ENCODE measurements at regions not wholly inside any gene's neighbourhood (a gene's known extent, or its start where the extent isn't known, plus 50 kb on each side); places are given as distances from the start of the nearest gene placed in this dataset.

DNA sequence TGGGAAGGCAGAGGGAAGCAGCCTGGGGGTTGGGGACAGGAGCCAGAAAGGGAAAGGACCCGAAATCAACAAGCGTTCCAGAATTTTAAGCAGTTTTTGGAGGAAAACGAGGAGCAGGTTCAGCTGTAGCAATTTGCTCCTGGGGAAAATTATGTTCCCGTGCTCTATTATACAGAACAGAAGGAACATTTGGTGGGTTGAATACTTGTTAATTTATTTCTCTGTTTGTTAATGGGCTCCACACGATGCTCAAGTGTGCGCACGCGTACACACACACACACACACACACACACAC lies 149.2 kb upstream of the LINGO1 start:
- H3K4me1 ChIP-seq (ENCODE audit: control insufficient read depth, insufficient read depth, low read length, poor library complexity, severe bottlenecking): no peaks in the 10 kb centered on the region
- no peaks in the 10 kb centered on the region for H3K36me3 ChIP-seq (ENCODE audit: control insufficient read depth, insufficient read depth, low read length)
- H3K9me3 ChIP-seq (ENCODE audit: control insufficient read depth, low read length): no peaks in the 10 kb centered on the region
- no peak overlapping the region for H3K27ac ChIP-seq (ENCODE audit: insufficient read depth, low read length, poor library complexity, severe bottlenecking)
- no peak overlapping the region for H3K4me3 ChIP-seq (ENCODE audit: insufficient read depth, low read depth, low read length, poor library complexity, severe bottlenecking)
- no peak for DNase-seq
- no peaks in the 10 kb centered on the region for H3K27me3 ChIP-seq (replicated peaks; ENCODE audit: control insufficient read depth, insufficient read depth, low read length, poor library complexity, severe bottlenecking)

DNA sequence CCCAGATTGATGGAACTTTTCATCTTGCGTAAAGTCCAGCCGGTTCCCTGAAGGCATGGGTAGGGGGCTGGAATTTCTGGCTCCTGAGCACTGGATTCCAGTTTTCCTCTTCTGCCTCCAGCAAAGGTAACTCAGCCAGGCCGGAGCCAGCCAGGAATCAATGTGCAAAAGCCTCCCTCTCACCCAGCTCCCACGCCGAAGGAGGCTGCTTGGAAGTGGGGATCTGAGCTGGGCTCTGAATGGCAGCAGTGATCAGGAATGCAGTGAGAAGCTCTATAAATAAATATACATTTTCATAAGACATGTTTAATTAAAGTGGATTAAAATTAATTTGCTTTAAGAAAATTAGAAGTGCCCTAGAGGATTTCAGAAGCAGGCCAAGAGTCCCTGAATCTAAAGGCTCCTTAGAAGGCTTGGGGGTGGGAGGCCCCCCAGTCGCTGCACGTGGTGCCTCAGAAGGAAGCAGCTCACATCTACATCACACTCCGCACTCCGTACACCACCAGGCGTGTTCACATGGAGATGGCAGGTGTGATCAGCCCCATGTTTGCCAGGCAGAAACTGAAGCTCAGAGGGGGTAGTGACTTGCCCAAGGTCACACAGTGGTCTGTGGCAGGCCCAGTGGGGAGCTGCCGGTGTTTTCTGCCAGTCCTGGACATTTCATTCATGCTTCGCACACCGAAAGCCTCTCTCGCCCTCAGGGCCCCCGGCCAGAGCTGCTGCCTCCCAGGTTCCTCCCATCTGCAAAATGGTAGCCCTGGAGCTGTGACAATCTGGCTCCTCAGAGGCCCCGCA lies 148.6 kb upstream of the LINGO1 start:
- no peak for DNase-seq
- Histone ChIP-seq H3K9me3 (ENCODE audit: control insufficient read depth, low read length) (no peaks in the 10 kb centered on the region), H3K36me3 (ENCODE audit: control insufficient read depth, insufficient read depth, low read length) (no peaks in the 10 kb centered on the region), H3K4me3 (ENCODE audit: insufficient read depth, low read depth, low read length, poor library complexity, severe bottlenecking) (no peak overlapping the region), H3K27ac (ENCODE audit: insufficient read depth, low read length, poor library complexity, severe bottlenecking) (no peak overlapping the region), H3K4me1 (ENCODE audit: control insufficient read depth, insufficient read depth, low read length, poor library complexity, severe bottlenecking) (no peaks in the 10 kb centered on the region), H3K27me3 (replicated peaks; ENCODE audit: control insufficient read depth, insufficient read depth, low read length, poor library complexity, severe bottlenecking) (no peaks in the 10 kb centered on the region)

DNA sequence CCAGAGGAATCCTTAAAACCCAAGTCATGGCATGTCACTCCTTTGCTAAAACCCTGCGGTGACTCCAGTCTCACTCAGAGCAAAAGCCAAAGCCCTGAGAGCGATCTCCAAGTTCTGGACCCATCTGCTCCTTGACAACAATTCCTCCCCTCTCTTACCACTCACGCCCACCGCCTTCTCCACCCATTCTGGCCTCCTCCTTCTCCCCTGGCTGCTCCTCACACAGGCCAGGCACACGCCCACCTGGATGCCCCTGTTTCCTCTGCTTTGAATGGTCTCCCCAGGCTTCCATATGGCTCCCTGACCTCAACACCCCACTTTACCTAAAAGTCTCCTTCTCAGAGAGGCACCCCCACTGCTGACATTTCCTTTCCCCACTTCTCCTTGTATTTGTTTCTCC lies 146.1 kb upstream of the LINGO1 start:
- Histone ChIP-seq H3K4me1 (ENCODE audit: control insufficient read depth, insufficient read depth, low read length, poor library complexity, severe bottlenecking) (no peaks in the 10 kb centered on the region), H3K9me3 (ENCODE audit: control insufficient read depth, low read length) (no peaks in the 10 kb centered on the region), H3K27ac (ENCODE audit: insufficient read depth, low read length, poor library complexity, severe bottlenecking) (no peak overlapping the region), H3K27me3 (replicated peaks; ENCODE audit: control insufficient read depth, insufficient read depth, low read length, poor library complexity, severe bottlenecking) (no peaks in the 10 kb centered on the region), H3K4me3 (ENCODE audit: insufficient read depth, low read depth, low read length, poor library complexity, severe bottlenecking) (no peak overlapping the region), H3K36me3 (ENCODE audit: control insufficient read depth, insufficient read depth, low read length) (no peaks in the 10 kb centered on the region)
- no peak for DNase-seq

DNA sequence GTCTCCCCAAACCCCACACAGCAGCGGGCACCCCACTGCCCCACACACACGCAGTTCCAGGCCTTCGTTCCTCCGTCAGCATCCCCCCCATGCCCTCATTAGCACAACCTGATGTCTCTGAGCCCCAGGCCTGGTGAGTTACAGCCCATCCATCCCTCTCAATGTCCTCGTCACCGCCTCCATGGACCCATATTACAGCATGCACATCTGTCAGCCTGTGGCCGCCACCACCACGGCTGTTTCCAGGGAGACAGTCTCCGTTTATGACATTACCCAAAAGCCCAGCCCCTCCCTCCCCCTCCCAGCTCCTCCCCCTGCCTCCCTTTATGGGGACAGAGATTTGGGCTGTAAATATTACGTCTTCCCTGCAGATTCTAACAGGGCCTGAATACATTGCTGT lies 143.1 kb upstream of the LINGO1 start:
- DNase-seq: no peak
- Histone ChIP-seq H3K9me3 (ENCODE audit: control insufficient read depth, low read length) (no peaks in the 10 kb centered on the region), H3K36me3 (ENCODE audit: control insufficient read depth, insufficient read depth, low read length) (no peaks in the 10 kb centered on the region), H3K4me3 (ENCODE audit: insufficient read depth, low read depth, low read length, poor library complexity, severe bottlenecking) (no peak overlapping the region), H3K27me3 (replicated peaks; ENCODE audit: control insufficient read depth, insufficient read depth, low read length, poor library complexity, severe bottlenecking) (no peaks in the 10 kb centered on the region), H3K27ac (ENCODE audit: insufficient read depth, low read length, poor library complexity, severe bottlenecking) (no peak overlapping the region), H3K4me1 (ENCODE audit: control insufficient read depth, insufficient read depth, low read length, poor library complexity, severe bottlenecking) (no peaks in the 10 kb centered on the region)

DNA sequence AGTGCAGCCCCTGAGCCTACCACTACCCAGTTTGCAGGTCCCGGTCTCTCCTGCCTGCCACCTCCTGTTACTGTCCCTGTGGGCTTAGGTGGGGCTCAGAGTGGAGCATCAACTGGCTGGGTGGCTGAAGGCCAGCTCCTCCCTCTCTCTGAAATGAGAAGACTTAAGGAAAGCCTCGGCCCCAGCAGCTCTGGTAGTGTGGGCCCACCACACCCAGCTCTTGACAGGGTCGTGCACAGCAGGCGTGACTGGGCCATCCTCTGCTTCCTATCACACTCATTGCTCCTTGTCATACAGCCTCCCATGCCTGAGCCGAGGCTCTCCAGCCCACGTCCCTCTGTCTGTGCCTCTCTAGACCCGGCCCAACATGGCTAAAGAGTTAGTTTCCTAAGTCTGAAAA lies 142.7 kb upstream of the LINGO1 start:
- no peak for DNase-seq
- no peak overlapping the region for H3K4me3 ChIP-seq (ENCODE audit: insufficient read depth, low read depth, low read length, poor library complexity, severe bottlenecking)
- no peaks in the 10 kb centered on the region for H3K27me3 ChIP-seq (replicated peaks; ENCODE audit: control insufficient read depth, insufficient read depth, low read length, poor library complexity, severe bottlenecking)

DNA sequence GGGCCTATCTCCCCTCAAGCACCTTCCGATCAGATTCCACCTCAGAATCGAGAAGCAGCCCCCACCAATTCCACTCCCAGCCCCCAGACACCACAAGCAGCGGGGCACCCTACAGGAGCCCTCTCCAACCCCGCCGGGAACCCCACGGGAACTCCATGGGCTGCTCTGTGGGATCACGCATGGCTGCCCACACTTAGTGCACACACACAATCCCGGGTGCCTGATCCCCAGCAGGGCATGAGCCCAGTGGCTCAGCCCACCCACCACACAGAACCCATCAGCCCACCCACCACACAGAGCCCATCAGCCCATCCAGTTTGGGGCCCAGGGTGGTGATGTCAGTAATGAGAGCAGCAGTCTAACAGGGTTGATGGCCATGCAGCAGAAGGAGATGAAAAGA lies 141.6 kb upstream of the LINGO1 start:
- H3K4me1 ChIP-seq (ENCODE audit: control insufficient read depth, insufficient read depth, low read length, poor library complexity, severe bottlenecking): no peaks in the 10 kb centered on the region

More for the DNA sequence above, 142.7 kb upstream of the LINGO1 start:
- no peaks in the 10 kb centered on the region for H3K4me1 ChIP-seq (ENCODE audit: control insufficient read depth, insufficient read depth, low read length, poor library complexity, severe bottlenecking)
- no peaks in the 10 kb centered on the region for H3K36me3 ChIP-seq (ENCODE audit: control insufficient read depth, insufficient read depth, low read length)
- H3K27ac ChIP-seq (ENCODE audit: insufficient read depth, low read length, poor library complexity, severe bottlenecking): no peak overlapping the region
- no peaks in the 10 kb centered on the region for H3K9me3 ChIP-seq (ENCODE audit: control insufficient read depth, low read length)

DNA sequence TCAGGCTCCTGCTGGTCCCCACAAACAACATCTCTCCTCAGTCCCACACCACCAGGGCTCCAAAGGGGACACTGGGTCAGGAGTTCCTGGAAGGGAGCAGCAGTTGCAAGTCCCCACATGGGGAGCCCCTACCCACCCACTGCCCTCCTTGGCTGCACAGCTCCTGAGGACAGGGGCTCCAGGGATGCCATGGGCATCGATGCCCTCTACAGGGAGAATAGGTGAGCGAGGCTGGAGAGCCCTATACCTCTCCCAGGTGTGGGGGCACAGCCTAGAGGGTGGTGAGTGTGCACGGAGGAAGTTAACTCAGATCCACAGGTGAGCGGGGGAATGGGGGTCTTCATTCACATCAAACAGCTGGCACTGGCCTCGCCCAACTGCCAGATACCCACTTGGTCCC lies 141.2 kb upstream of the LINGO1 start:
- no peaks in the 10 kb centered on the region for H3K36me3 ChIP-seq (ENCODE audit: control insufficient read depth, insufficient read depth, low read length)
- no peaks in the 10 kb centered on the region for H3K4me1 ChIP-seq (ENCODE audit: control insufficient read depth, insufficient read depth, low read length, poor library complexity, severe bottlenecking)
- H3K27ac ChIP-seq (ENCODE audit: insufficient read depth, low read length, poor library complexity, severe bottlenecking): no peak overlapping the region
- DNase-seq: no peak
- no peaks in the 10 kb centered on the region for H3K27me3 ChIP-seq (replicated peaks; ENCODE audit: control insufficient read depth, insufficient read depth, low read length, poor library complexity, severe bottlenecking)
- H3K9me3 ChIP-seq (ENCODE audit: control insufficient read depth, low read length): no peaks in the 10 kb centered on the region
- H3K4me3 ChIP-seq (ENCODE audit: insufficient read depth, low read depth, low read length, poor library complexity, severe bottlenecking): no peak overlapping the region

More for the DNA sequence above, 141.6 kb upstream of the LINGO1 start:
- H3K27me3 ChIP-seq (replicated peaks; ENCODE audit: control insufficient read depth, insufficient read depth, low read length, poor library complexity, severe bottlenecking): no peaks in the 10 kb centered on the region
- no peak overlapping the region for H3K27ac ChIP-seq (ENCODE audit: insufficient read depth, low read length, poor library complexity, severe bottlenecking)
- no peaks in the 10 kb centered on the region for H3K9me3 ChIP-seq (ENCODE audit: control insufficient read depth, low read length)
- no peaks in the 10 kb centered on the region for H3K36me3 ChIP-seq (ENCODE audit: control insufficient read depth, insufficient read depth, low read length)
- no peak overlapping the region for H3K4me3 ChIP-seq (ENCODE audit: insufficient read depth, low read depth, low read length, poor library complexity, severe bottlenecking)
- no peak for DNase-seq

DNA sequence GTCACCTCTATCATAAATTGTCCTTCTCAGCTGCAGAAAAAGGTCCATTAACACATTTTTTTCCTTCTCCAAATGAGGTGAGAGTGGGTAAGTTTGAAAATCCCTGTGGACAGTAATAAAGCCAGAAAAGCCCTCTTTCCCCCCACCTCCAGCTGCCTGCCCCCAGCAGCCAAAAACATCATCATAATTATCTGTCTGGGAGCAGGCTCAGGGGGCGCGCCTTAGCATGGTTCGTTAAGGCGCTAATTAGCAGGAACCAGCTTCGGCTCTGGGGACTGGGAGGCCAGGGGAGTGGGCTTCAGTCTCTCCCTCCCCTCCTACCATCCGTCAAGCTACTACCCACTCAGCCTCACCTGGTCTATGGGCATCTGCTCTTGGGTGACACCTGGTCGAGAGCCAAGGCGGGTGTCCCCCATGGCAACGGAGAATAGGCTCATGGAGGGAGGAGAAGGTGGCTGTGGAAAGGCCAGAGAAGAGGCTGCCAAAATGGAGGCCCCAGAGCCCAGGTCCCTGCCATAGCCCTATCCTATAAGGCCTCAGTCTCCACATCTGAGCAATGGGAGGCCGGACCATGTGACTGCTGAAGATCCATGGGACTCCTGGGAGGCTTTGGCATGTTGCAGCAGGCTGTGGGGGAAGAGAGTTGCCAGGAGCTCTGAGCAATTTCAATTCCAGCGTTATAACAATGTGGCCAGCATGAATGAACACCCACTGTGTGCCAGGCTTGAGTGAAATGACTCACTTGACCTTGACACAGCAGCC lies 140.1 kb upstream of the LINGO1 start:
- H3K4me3 ChIP-seq (ENCODE audit: insufficient read depth, low read depth, low read length, poor library complexity, severe bottlenecking): no peak overlapping the region
- H3K9me3 ChIP-seq (ENCODE audit: control insufficient read depth, low read length): no peaks in the 10 kb centered on the region
- DNase-seq: no peak
- no peak overlapping the region for H3K27ac ChIP-seq (ENCODE audit: insufficient read depth, low read length, poor library complexity, severe bottlenecking)
- no peaks in the 10 kb centered on the region for H3K36me3 ChIP-seq (ENCODE audit: control insufficient read depth, insufficient read depth, low read length)
- no peaks in the 10 kb centered on the region for H3K4me1 ChIP-seq (ENCODE audit: control insufficient read depth, insufficient read depth, low read length, poor library complexity, severe bottlenecking)
- H3K27me3 ChIP-seq (replicated peaks; ENCODE audit: control insufficient read depth, insufficient read depth, low read length, poor library complexity, severe bottlenecking): no peaks in the 10 kb centered on the region

DNA sequence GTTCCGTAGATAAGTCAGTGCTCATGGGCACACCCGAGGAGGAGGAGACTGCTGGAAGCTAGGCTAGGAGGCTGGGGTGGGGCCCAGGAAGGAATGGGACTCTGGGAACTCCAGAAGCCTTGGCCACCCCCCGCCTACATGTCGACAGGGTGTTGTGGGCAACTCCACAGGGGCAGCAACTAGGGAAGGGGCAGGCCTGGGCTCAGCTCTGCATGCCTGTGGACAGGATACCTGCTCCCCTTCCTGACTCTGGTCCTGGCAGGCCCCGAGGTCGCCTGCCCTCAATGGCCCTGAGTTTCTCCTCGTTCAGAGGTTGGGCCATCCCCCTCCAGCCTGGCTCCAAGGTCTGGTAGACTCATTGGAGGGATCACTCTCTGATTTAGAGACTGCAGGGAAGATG lies 138.9 kb upstream of the LINGO1 start:
- no peaks in the 10 kb centered on the region for H3K27me3 ChIP-seq (replicated peaks; ENCODE audit: control insufficient read depth, insufficient read depth, low read length, poor library complexity, severe bottlenecking)
- H3K36me3 ChIP-seq (ENCODE audit: control insufficient read depth, insufficient read depth, low read length): no peaks in the 10 kb centered on the region
- no peaks in the 10 kb centered on the region for H3K4me1 ChIP-seq (ENCODE audit: control insufficient read depth, insufficient read depth, low read length, poor library complexity, severe bottlenecking)
- H3K4me3 ChIP-seq (ENCODE audit: insufficient read depth, low read depth, low read length, poor library complexity, severe bottlenecking): no peak overlapping the region
- no peaks in the 10 kb centered on the region for H3K9me3 ChIP-seq (ENCODE audit: control insufficient read depth, low read length)
- no peak for DNase-seq
- H3K27ac ChIP-seq (ENCODE audit: insufficient read depth, low read length, poor library complexity, severe bottlenecking): no peak overlapping the region

DNA sequence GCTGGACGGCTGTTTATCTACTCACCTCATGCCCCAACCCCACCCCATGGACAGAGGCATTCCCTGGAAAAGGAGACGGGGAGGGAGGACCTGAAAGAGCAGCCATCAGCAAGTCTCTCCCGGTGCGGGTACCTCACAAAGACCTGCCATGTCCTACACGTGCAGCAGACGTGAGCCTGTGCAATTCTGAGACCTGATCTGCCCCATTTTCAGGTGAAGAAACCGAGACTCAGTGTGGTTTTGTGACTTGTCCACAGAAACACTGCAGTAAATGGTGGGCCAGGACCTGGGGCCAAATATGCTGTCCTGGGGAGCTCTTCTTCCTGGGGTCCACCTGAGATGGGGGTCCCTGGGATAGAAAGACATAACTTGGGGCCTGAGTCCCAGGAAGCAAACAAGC lies 137.0 kb upstream of the LINGO1 start:
- Histone ChIP-seq H3K9me3 (ENCODE audit: control insufficient read depth, low read length) (no peaks in the 10 kb centered on the region), H3K4me3 (ENCODE audit: insufficient read depth, low read depth, low read length, poor library complexity, severe bottlenecking) (no peak overlapping the region), H3K27ac (ENCODE audit: insufficient read depth, low read length, poor library complexity, severe bottlenecking) (no peak overlapping the region), H3K27me3 (replicated peaks; ENCODE audit: control insufficient read depth, insufficient read depth, low read length, poor library complexity, severe bottlenecking) (no peaks in the 10 kb centered on the region), H3K36me3 (ENCODE audit: control insufficient read depth, insufficient read depth, low read length) (no peaks in the 10 kb centered on the region), H3K4me1 (ENCODE audit: control insufficient read depth, insufficient read depth, low read length, poor library complexity, severe bottlenecking) (no peaks in the 10 kb centered on the region)
- DNase-seq: no peak
